ENCODE measurements at regions not wholly inside any gene's neighbourhood (a gene's known extent, or its start where the extent isn't known, plus 50 kb on each side); places are given as distances from the start of the nearest gene placed in this dataset.

DNA sequence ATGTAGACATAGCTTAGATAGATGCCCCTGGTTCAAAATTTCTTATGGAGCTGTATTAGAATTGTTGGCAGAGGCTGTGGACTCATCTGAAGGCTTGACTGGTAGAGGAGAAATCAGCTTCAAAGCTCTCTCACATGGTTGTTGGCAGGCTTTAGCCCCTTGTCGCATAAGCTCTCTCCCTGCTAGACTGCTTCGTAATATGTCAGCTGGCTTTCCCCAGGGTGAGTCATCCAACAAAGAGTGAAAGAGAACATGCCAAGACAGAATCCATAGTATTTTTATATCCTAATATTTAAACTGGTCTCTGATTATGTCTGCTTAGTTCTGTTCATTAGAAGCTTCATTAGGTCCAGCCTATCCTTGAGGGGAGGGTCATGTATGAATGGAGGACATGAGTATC, 427.4 kb upstream of the NAALADL2 start:
- TF ChIP-seq CTCF (IDR thresholded peaks at IDR 0.05) (no peak), POLR2A (IDR thresholded peaks at IDR 0.05) (no peak)
